HCT116 (cell line): ENCODE measurements at regions not wholly inside any gene's neighbourhood (a gene's known extent, or its start where the extent isn't known, plus 50 kb on each side); places are given as distances from the start of the nearest gene placed in this dataset.

ENCODE experiments used
- ATAC-seq: fragments of 200-7000 bp; cut with Tn5 transposase; 2 replicates; pipeline ENCODE4 v1.9.1; 2020; ENCODE audit warnings: mild to moderate bottlenecking, moderate library complexity
- BruUV-seq: library from RNA; stranded (reverse); fragments of 400-500 nt; replicated peaks from 2 replicates; lab custom pipeline; 2021; lab: Mats Ljungman, UMichigan
- CTCF ChIA-PET: fragments of 300-600 bp; sonication (Branson Sonifier 250); formaldehyde crosslinking; loops from one replicate; lab custom pipeline; 2021; ENCODE audit warnings: antibody characterized with exemption; lab: Charles Lee
- POLR2A ChIA-PET: fragments of 300-600, 350-600 bp; sonication (Branson Sonifier 250); formaldehyde crosslinking; loops from one replicate; lab custom pipeline; 2021; ENCODE audit warnings: antibody characterized with exemption; lab: Charles Lee
- RAD21 ChIA-PET, 2 experiments: fragments of 300-600 bp; sonication (Branson Sonifier 250); formaldehyde crosslinking; loops; one replicate each; lab custom pipeline; 2023; ENCODE audit warnings: low total read pairs in 2 of 2; ENCODE audit not compliant: uncharacterized antibody in 2 of 2, unreplicated experiment in 2 of 2, low non-redundant PET in 1 of 2; lab: Charles Lee
- DNase-seq: peaks from one replicate; pipeline ENCODE4 v3.0.0-alpha.2; 2010; ENCODE audit warnings: low read depth, low spot score
- H2AFZ ChIP-seq: fragments of 200-600 bp; shearing (Covaris generic), sonication (generic); 2 replicates; pipeline ENCODE4 v1.6.1; 2017; ENCODE audit warnings: low read depth, mixed run types, mixed read lengths, antibody characterized with exemption, low read length; ENCODE audit not compliant: poor library complexity, severe bottlenecking
- H3K27ac ChIP-seq: 2 replicates; pipeline ENCODE4 v1.5.1; 2012; ENCODE audit warnings: low read depth, low read length
- H3K27me3 ChIP-seq: fragments of 200-600 bp; sonication (generic); 2 replicates; pipeline ENCODE4 v1.6.1; 2016; ENCODE audit warnings: mixed run types, low read length, mixed read lengths; ENCODE audit not compliant: insufficient read depth
- H3K36me3 ChIP-seq, 2 experiments: fragments of 200-500 bp in 1 of 2; fragments of 200-600 bp in 1 of 2; sonication (Bioruptor generic) in 1 of 2; sonication (generic) in 1 of 2; 2 replicates each; pipeline versions ENCODE4 v1.5.1 to v1.6.1; 2014 to 2016; ENCODE audit warnings: low read length in 2 of 2, inconsistent platforms in 1 of 2, mixed read lengths in 1 of 2, mixed run types in 1 of 2; ENCODE audit not compliant: insufficient read depth in 2 of 2, control insufficient read depth in 1 of 2
- H3K4me1 ChIP-seq, 2 experiments: fragments of 200-600 bp in 1 of 2; sonication (generic) in 1 of 2; 2 replicates each; pipeline versions ENCODE4 v1.5.1 to v1.6.1; 2012 to 2017; ENCODE audit warnings: low read length in 2 of 2, inconsistent platforms in 1 of 2, mild to moderate bottlenecking in 1 of 2, mixed read lengths in 1 of 2, mixed run types in 1 of 2, moderate library complexity in 1 of 2; ENCODE audit not compliant: insufficient read depth in 2 of 2, control insufficient read depth in 1 of 2
- H3K4me2 ChIP-seq: fragments of 200-600 bp; sonication (generic); 2 replicates; pipeline ENCODE4 v1.6.1; 2017; ENCODE audit warnings: mixed run types, low read length, mixed read lengths
- H3K4me3 ChIP-seq, 2 experiments: fragments of 200-600 bp in 1 of 2; sonication (generic) in 1 of 2; replicated peaks in 1 of 2; 2 replicates each; pipeline ENCODE4 v1.5.1; 2011 to 2016; ENCODE audit warnings: low read length in 2 of 2, control low read depth in 1 of 2, low read depth in 1 of 2, mild to moderate bottlenecking in 1 of 2, mixed read lengths in 1 of 2, mixed run types in 1 of 2
- H3K79me2 ChIP-seq: fragments of 200-600 bp; sonication (generic); 2 replicates; pipeline ENCODE4 v1.6.1; 2017; ENCODE audit warnings: mild to moderate bottlenecking, mixed run types, low read length, moderate library complexity, mixed read lengths; ENCODE audit not compliant: insufficient read depth
- H3K9ac ChIP-seq: fragments of 200-600 bp; sonication (generic); 2 replicates; pipeline ENCODE4 v1.6.1; 2016; ENCODE audit warnings: low read length, mixed read lengths
- H3K9me2 ChIP-seq: fragments of 200-600 bp; sonication (generic), shearing (Covaris generic); 2 replicates; pipeline ENCODE4 v1.6.1; 2017; ENCODE audit warnings: mixed run types, mild to moderate bottlenecking, moderate library complexity; ENCODE audit not compliant: insufficient read depth
- H3K9me3 ChIP-seq, 2 experiments: fragments of 200-500 bp in 1 of 2; fragments of 200-600 bp in 1 of 2; sonication (Bioruptor generic) in 1 of 2; sonication (generic) in 1 of 2; 2 replicates each; pipeline ENCODE4 v1.6.1; 2014 to 2017; ENCODE audit warnings: low read length in 2 of 2, mixed read lengths in 2 of 2, inconsistent platforms in 1 of 2, low read depth in 1 of 2, mild to moderate bottlenecking in 1 of 2, mixed run types in 1 of 2, moderate library complexity in 1 of 2; ENCODE audit not compliant: control insufficient read depth in 1 of 2, insufficient read depth in 1 of 2
- H4K20me1 ChIP-seq: fragments of 200-600 bp; sonication (generic), shearing (Covaris generic); 2 replicates; pipeline ENCODE4 v1.6.1; 2017; ENCODE audit warnings: mixed run types, mild to moderate bottlenecking, moderate library complexity; ENCODE audit not compliant: insufficient read depth
- ATF3 ChIP-seq: IDR thresholded peaks from 2 replicates; pipeline ENCODE4 v1.6.1; 2012
- CBX3 ChIP-seq: IDR thresholded peaks from 2 replicates; pipeline ENCODE4 v1.6.1; 2012; ENCODE audit warnings: low read depth
- CTCF ChIP-seq, 3 experiments: fragments of 200-600 bp in 1 of 3; sonication (generic) in 1 of 3; IDR thresholded peaks in 2 of 3; conservative IDR thresholded peaks in 1 of 3; 2 replicates each; pipeline ENCODE4 v1.5.1; 2012 to 2017; ENCODE audit warnings: low read depth in 2 of 3, low read length in 2 of 3, antibody characterized with exemption in 1 of 3, borderline replicate concordance in 1 of 3, control low read depth in 1 of 3, mild to moderate bottlenecking in 1 of 3, mixed read lengths in 1 of 3, mixed run types in 1 of 3, moderate library complexity in 1 of 3; ENCODE audit not compliant: insufficient read depth in 1 of 3
- ELF1 ChIP-seq: IDR thresholded peaks from 2 replicates; pipeline ENCODE4 v1.6.1; 2012; ENCODE audit warnings: low read depth, borderline replicate concordance
- EZH2 ChIP-seq: fragments of 200-600 bp; sonication (generic); IDR thresholded peaks from 2 replicates; pipeline ENCODE4 v1.6.1; 2017; ENCODE audit warnings: antibody characterized with exemption, mixed run types
- EZH2phosphoT487 ChIP-seq: fragments of 200-600 bp; IDR thresholded peaks from 2 replicates; pipeline ENCODE4 v1.6.1; 2018; ENCODE audit warnings: antibody characterized with exemption, borderline replicate concordance
- JUND ChIP-seq: IDR thresholded peaks from 2 replicates; pipeline ENCODE4 v1.6.1; 2012
- MAX ChIP-seq: IDR thresholded peaks from 2 replicates; pipeline ENCODE4 v1.6.1; 2012
- POLR2AphosphoS5 ChIP-seq: IDR thresholded peaks from 2 replicates; pipeline ENCODE4 v1.6.1; 2011; ENCODE audit warnings: mild to moderate bottlenecking, low read depth, low read length, moderate library complexity
- RAD21 ChIP-seq: IDR thresholded peaks from 2 replicates; pipeline ENCODE4 v1.6.1; 2012; ENCODE audit warnings: low read depth, mild to moderate bottlenecking
- REST ChIP-seq: IDR thresholded peaks from 2 replicates; pipeline ENCODE4 v1.6.1; 2012; ENCODE audit warnings: low read depth
- SIN3A ChIP-seq: IDR thresholded peaks from 2 replicates; pipeline ENCODE4 v1.6.1; 2012; ENCODE audit warnings: low read depth
- TCF7L2 ChIP-seq: IDR thresholded peaks from 2 replicates; pipeline ENCODE4 v1.7.0; 2011; ENCODE audit warnings: borderline replicate concordance, inconsistent platforms; ENCODE audit not compliant: insufficient read depth, insufficient read length; ENCODE audit errors: extremely low read depth
- ZFX ChIP-seq: fragments of 450-650 bp; IDR thresholded peaks from 2 replicates; pipeline ENCODE4 v1.6.1; 2017
- intact Hi-C: fragments of 100-400 bp; cut with micrococcal nuclease; formaldehyde crosslinking; loops from 2 replicates; pipeline ENCODE4 v1.10.0; 2022

- H4K20me1 ChIP-seq: no peaks in the 10 kb centered on the region
- no peak for ATAC-seq
- intact Hi-C loops: no loop called here
- ChIA-PET CTCF (interaction anchor here (1.3 kb wide), 1 partner anchor 9 kb away, joined by 4 read pairs; no protein-coding TSS in a partner anchor), POLR2A (no interaction called here)
- no peak overlapping the region for H3K9ac ChIP-seq
- no peaks in the 10 kb centered on the region for H3K27me3 ChIP-seq
- H3K4me2 ChIP-seq: no peak overlapping the region
- H3K4me3 ChIP-seq: no peak overlapping the region
- H2AFZ ChIP-seq: no peak overlapping the region
- no peaks in the 10 kb centered on the region for H3K36me3 ChIP-seq
- no peaks in the 10 kb centered on the region for H3K9me2 ChIP-seq
- peaks cover 9 to 19% of the 10 kb centered on the region in 2 experiments; a peak in 3 of 4 replicates for H3K4me1 ChIP-seq
- no TSS peak for BruUV-seq
- H3K9me3 ChIP-seq: no peaks in the 10 kb centered on the region
- H3K27ac ChIP-seq: no peak overlapping the region
- no peak for TF ChIP-seq JUND
- TF ChIP-seq CBX3: no peak
- no peak for TF ChIP-seq SIN3A
- no peak for TF ChIP-seq EZH2
- TF ChIP-seq, all 23 proteins: peak for 0
- no peak for DNase-seq
- RAD21 ChIA-PET: no interaction called here
- no peaks in the 10 kb centered on the region for H3K79me2 ChIP-seq
Observed at GRCh38 chr9:109912082-109912582, 132.1 kb downstream of the PALM2AKAP2 start.

GRCh38 chr9:109912726-109913460 lies 132.9 kb downstream of the PALM2AKAP2 start:
- DNase-seq (no peak), ATAC-seq (no peak)
- no peaks in the 10 kb centered on the region for H3K9me2 ChIP-seq
- no peaks in the 10 kb centered on the region for H3K36me3 ChIP-seq
- H2AFZ ChIP-seq: no peak overlapping the region
- H3K4me3 ChIP-seq: no peak overlapping the region
- CTCF ChIA-PET: interaction anchor here (1.3 kb wide), 1 partner anchor 10 kb away, joined by 4 read pairs; no protein-coding TSS in a partner anchor
- intact Hi-C loops: no loop called here
- peaks cover 9 to 19% of the 10 kb centered on the region in 2 experiments; a peak in 3 of 4 replicates for H3K4me1 ChIP-seq
- no peak overlapping the region for H3K4me2 ChIP-seq
- H3K9ac ChIP-seq: no peak overlapping the region
- H3K27me3 ChIP-seq: no peaks in the 10 kb centered on the region
- no peaks in the 10 kb centered on the region for H3K79me2 ChIP-seq
- RAD21 ChIA-PET: no interaction called here
- H3K9me3 ChIP-seq: no peaks in the 10 kb centered on the region
- BruUV-seq: no TSS peak
- POLR2A ChIA-PET: no interaction called here
- H4K20me1 ChIP-seq: no peaks in the 10 kb centered on the region
- no peak overlapping the region for H3K27ac ChIP-seq
- no peak for TF ChIP-seq MAX
- no peak for TF ChIP-seq EZH2phosphoT487
- TF ChIP-seq ZFX: no peak
- TF ChIP-seq TCF7L2: no peak
- no peak for TF ChIP-seq REST
- no peak for TF ChIP-seq ELF1
- no peak for TF ChIP-seq RAD21
- no peak for TF ChIP-seq CTCF (IDR thresholded peaks at IDR 0.05 in 2 of 3, conservative IDR thresholded peaks at IDR 0.05 in 1 of 3; ENCODE audit: borderline replicate concordance in 1 of 3, insufficient read depth in 1 of 3, low read depth in 2 of 3, low read length in 2 of 3)
- no peak for TF ChIP-seq ATF3
- no peak for TF ChIP-seq POLR2AphosphoS5
